HG02623 (cell line): ENCODE measurements at regions not wholly inside any gene's neighbourhood (a gene's known extent, or its start where the extent isn't known, plus 50 kb on each side); places are given as distances from the start of the nearest gene placed in this dataset.

Experiments
- ATAC-seq: cut with Tn5 transposase; IDR thresholded peaks from one replicate; pipeline ENCODE4 v1.9.1; 2021; ENCODE audit warnings: moderate library complexity; ENCODE audit not compliant: unreplicated experiment

GRCh38 chr2:18750672-18751554 lies 161.5 kb upstream of the NT5C1B start:
- no peak for ATAC-seq

- no peak for ATAC-seq
Observed at GRCh38 chr2:18749912-18750526, 160.7 kb upstream of the NT5C1B start.

- ATAC-seq, result no peak
Observed at GRCh38 chr2:18745431-18746272, 156.3 kb upstream of the NT5C1B start.

DNA sequence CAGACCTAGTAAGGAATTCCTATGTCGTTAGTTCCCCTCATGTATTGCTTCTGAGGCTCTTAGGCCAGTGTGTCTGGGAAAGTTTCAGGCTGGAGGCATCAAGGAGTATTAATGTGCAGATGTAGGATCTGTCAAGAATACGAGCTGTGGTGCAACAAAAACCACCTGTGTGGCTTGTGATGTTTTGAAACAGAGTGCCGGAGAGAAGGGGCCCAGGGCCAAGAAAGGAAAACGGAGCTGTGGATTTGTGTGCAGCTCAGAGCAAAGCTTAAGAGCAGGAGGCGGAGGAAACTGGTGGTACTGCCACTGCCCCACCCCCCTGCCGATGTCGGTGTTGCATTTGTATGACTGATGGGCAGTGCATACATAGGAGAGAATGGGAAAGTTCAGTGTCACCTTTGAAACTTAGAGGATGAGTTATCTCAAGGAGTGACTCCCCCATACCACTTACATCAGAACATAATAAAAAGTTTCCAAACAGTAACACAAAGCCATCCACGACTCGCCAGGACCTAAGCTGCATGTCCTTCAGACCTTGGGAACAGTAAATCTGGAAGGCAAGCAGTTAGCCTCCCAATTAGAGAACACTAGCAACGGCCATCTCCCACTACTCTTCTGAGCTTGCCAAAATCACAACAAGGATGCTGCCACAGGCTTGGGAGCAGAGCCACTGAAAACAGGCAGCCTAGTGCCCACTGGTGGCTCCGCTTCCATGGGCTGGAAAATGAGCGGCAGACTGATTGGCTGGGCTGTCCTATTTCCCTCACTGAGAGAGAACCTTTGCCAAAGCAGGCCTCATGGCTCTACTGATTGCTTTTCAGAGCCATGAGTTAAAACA lies 152.7 kb upstream of the NT5C1B start:
- no peak for ATAC-seq

- ATAC-seq, result no peak
Observed at GRCh38 chr2:18741191-18741590, 151.8 kb upstream of the NT5C1B start.

DNA sequence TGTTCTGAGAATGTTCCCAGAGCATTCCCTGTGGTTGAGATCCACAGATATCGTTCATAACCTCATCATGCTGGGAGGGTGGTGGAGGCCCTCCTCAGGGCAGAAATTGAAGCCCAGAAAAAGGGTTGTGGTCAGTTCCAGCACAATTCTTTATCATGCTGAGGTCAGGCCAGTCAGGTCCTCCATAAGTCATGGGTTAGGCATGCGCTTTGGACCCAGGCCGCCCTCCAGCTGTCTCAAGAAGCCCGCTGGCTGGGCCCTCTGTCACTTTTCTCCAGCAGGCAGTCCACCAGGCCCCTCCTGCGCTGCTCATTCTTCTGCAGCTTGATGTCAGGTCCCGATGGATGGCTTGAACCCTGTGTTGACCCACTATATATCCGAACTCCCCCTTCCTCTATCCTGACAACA lies 151.1 kb upstream of the NT5C1B start:
- ATAC-seq, result no peak

GRCh38 chr2:18731666-18732065 lies 142.3 kb upstream of the NT5C1B start:
- ATAC-seq, result no peak

DNA sequence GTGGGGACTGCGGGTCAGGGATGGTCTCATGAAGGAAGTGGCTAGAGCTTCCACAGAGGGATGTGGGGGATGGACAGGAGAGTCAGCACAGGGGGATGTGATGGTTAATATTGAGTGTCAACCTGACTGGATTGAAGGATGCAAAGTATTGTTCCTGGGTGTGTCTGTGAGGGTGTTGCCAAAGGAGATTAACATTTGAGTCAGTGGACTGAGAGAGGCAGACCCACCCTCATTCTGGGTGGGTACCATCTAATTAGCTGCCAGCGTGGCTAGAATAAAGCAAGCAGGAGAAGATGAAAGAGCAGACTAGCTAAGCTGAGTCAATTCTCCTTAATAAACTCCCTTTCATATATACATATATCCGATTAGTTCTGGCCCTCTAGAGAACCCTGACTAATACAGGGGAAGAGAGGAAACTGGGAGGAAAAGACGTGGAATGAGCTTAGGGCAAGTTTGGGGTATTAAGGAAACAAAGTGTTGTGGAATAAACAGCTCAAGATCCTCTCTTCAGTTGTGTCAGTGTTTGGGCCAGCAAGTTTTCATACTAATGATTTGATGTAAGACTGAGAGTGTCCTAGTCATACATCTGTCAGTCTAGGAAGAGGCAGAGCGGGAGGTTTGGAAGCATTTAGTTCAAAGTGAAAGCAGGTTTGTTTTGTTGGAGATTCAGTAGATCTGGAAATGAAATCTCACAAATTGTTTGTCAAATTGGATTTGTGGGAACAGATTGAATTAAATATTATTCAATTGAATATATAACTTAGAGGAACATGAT lies 135.2 kb upstream of the NT5C1B start:
- no peak for ATAC-seq

DNA sequence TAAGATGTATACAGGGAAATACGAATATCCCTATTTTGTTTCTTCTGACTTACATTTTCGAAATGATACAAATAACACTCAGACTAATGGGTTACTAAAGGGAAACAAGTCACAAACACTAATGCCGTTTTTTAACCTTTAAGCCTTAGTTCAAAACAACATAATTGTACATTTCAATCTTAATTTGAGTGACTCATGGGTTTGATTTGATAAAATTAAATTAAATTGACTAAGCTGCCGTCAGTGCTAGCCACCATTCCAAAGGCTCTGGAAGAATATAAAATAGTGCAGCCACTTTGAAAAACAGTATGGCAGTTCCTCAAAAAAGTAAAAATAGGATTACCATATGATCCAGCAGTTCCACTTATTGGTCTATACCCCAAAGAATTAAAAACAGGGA lies 133.8 kb upstream of the NT5C1B start:
- no peak for ATAC-seq

DNA sequence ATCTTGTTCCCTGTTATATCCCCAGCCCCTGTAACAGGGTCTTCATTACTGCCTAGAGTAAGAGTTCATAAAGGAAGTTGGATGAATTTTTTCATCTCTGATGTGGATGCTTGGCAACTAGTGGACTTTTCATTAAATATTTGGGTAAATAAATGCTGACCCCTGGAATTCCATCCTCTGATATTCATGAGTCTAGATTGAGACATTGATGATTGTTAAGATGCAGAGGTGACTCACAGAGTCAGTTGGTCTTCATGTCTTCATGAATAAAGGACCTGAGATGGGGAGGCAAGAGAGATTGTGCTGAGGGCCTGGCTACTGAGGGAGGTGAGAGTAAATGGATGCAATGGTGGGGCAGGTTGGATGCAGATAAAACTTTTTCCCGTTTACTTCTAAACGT lies 132.7 kb upstream of the NT5C1B start:
- no peak for ATAC-seq

GRCh38 chr2:18721038-18721922 lies 131.9 kb upstream of the NT5C1B start:
- ATAC-seq, result no peak

GRCh38 chr2:18719978-18720775 lies 130.8 kb upstream of the NT5C1B start:
- no peak for ATAC-seq

- ATAC-seq, result no peak
Observed at GRCh38 chr2:18708203-18708715, 118.9 kb upstream of the NT5C1B start.

GRCh38 chr2:18706001-18706400 lies 116.6 kb upstream of the NT5C1B start:
- no peak for ATAC-seq

GRCh38 chr2:18704276-18704675 lies 114.9 kb upstream of the NT5C1B start:
- ATAC-seq, result no peak

DNA sequence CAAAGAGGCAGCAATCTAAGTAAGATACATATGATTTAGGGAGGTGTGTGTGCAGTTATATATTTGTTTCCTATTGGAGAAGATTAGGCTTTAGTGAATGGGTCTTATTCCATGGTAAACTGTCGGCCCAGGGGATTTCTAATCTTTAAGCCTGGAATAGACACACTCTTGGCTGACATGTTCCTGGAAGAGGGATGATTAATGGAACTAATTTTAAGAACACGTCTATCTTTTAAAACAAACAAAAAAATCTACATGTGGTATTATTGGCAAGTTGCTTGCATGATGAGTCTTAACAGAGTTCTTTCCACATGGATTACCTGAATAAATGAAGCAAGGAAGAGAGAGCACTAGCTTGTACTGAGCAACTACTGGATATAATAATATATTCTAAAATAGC lies 114.2 kb upstream of the NT5C1B start:
- ATAC-seq, result no peak

DNA sequence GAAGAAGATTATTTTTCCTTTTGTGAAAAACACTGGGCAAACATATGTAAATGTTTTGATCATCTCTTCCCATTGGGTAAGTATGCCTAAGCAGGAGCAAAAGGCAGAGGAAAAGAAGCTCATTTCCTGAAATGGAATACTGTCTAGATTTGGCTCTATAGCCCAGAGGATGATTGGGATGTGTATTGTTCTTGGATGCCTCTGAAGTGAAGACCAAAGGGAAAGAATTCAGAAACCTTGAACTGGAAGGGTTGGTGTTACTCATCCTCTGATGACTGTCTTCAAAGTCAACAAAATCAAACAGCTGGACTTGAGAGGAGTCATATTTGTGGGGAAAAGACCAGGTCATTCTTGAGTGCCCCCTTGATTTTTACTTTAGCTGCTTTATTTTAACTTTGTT lies 112.6 kb upstream of the NT5C1B start:
- ATAC-seq, result no peak

DNA sequence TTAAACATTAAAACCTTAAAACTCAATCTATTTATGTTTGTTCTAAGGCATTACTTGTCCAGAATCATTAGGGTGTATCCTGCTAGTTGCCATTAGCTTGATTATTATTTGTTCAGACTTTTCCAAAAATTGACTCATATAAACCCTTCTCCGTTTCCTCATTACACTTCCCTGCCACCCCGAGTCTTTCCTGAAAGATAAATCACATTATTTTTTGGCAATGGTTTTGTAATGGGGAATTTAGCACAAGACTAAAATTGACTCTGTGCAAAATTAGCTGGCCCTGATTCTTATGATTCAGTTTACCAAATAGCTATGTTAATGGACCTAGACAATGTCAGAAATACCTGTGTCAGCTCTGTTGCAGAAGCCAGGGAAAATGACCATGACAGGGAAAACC lies 112.2 kb upstream of the NT5C1B start:
- no peak for ATAC-seq
